NCI-H524 (cell line): ENCODE measurements at regions not wholly inside any gene's neighbourhood (a gene's known extent, or its start where the extent isn't known, plus 50 kb on each side); places are given as distances from the start of the nearest gene placed in this dataset.

Experiments
- DNase-seq, 2 experiments: peaks; one replicate each; lab custom pipeline; 2025; lab: John Stamatoyannopoulos, UW

DNA sequence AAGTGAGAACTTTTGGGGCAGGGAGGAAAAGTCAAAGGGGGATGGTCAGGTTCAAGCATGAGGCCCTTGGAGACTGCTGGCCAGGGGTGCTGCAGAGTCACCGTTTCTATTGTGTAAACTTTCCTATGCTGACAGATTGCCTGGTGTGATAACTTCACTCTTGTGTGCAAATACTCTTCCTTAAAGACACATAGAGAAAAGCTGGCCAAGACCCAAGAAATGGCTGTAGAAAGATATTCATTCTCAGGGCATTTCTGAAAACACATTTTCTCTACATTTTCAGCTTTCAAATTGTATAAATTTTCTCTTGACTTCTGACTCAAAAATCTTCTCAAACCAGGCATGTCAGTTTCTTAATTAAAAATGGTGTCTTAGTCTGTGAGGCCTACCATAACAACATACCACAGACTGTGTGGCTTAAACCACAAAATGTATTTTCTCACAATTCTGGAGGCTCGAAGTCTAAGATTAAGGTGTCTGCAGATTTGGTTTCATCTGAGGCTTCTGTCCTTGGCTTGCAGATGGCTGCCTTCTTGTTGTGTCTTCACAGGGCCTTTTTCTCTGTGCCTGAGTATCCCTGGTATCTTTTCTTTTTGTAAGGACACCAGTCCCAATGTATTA lies 304.5 kb downstream of the KCNRG start:
- DNase-seq, result no peak

DNA sequence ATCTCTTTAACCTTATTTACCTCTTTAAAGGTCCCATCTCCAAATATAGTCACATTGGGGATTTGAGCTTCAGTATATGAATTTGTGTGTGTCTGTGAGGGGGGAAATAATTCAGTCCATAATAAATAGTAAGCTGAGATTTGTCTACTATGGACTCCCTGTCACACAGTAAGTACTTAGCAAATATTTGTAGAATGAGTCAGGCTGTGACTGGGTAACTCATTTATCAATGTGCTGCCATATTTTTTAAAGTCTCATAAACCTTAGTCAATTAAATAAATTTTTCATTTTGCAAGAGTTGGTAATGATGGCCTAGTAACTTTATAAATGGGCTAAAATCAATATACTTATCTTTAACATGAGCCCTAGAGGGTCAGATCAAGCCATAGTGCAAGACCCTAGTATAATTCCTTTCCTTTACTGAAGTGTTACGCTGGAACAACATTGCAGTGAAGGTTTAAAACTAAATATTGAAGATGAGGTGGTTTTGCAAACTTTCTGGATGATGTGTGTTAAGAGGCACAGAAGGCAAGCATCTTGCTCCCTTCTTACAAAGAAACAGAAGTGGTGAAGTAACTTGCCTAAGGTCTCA lies 305.1 kb downstream of the KCNRG start:
- DNase-seq, result no peak

DNA sequence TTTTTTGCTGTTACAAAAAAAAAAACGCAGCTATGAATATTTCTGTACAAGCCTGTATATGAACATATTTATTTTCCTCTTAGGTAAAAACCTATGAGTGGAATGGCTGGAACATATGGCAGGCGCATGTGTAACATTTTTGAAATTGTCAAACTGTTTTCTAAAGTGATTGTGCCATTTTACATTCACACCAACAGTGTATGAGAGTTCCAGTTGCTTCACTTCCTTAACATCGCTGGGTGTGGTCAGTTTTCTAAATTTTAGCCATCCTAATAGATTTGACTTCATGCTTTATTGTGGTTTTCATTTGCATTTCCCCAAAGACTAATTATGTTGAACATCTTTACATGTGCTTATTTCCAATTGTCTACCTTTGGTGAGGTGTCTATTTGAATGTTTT lies 306.8 kb downstream of the KCNRG start:
- DNase-seq, result no peak

DNA sequence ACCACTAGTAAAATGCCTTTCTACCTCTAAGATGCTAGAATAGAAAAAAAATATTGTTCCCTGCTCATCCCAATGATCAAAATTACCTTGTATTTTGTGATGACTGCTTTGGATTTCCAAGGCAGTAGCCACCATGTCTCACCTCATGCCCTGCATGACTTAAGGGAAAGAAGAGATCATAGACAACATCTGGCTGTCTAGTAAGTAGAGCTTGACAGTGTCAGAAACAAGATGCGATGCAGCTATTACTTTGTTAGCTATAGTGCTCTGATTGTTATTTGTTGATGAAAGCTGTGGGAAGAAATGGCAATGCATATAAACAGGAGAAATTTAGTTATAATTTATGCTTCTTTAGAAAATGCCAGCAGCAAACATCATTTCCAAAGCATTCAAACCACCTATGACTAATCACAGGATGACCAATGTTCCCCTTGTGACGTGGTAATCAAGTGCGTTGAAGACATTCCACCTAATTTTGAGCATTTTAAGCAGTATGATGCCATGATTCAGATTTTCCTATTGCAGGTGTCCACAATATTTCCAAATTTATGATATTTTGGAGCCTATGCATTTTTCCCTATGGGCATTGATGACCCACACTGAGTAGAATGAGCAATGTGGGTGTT lies 308.3 kb downstream of the KCNRG start:
- DNase-seq, result no peak

DNA sequence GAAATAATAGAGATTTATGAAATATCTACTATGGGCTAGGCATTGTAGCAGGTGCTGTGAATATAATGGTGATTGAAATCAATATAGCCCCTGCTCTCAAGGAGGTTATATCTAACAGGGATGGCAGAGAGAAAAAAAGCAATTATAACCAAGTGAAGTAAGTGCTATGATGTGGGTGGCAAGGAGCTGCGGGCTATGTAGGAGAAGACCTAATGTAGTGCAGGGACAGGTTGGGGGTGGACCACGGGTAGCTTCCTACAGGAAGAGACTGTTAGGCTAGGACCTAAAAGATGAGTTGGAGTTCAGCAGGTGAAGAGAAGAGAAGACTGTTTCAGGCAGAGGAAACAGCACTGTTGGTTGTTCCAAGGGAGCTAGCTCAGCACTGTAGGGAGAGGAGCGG lies 311.0 kb downstream of the KCNRG start:
- no peak for DNase-seq

DNA sequence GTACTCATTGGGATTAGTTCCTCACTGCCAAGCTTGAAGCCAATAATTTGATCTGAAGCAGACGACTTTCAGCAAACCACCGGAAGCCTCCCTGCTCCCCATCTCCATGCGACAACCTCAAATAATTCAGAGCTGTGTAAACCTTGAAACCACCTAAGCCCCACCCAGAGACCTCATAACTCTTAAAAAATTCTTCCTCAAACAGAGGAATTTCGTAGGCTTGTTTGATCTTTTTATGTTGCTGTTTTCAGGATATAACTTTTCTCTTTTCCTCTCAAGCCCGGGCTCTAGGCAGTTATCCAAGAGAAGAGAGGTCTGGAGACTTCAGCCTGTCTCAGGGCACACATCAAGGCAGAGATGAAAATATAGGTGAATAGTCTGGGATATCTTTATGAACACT lies 311.6 kb downstream of the KCNRG start:
- no peak for DNase-seq

DNA sequence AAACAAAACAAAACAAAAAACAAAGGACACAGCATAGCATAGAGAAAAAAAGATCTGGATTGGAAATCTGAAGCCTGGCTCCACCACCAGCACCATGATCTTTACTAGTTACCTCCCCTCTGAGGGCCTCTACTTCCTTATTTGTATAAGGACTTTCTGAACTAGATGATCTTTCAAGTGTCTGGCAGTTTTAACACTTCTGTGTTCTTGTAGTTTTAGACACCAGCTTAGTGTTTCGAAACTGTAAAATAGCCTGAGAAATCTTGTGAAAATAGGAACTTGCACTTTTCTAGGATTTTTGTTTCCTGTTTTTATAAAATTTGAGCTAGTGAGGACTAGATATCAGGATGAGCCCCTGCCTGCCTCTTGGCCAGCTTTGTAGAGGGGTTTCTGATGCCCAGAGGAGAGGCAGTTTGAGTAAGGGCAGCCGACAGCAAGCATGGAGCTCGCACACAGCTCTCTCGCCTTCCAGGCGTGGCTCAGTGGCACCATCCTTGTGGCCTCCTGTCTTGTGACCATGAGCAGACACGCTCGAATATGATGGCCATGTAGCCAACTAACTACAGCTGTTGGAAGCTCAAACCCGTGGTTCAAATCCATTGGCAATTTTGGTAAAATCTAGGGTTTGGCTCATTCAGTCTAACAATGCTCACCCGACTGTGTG lies 319.0 kb downstream of the KCNRG start:
- no peak for DNase-seq

DNA sequence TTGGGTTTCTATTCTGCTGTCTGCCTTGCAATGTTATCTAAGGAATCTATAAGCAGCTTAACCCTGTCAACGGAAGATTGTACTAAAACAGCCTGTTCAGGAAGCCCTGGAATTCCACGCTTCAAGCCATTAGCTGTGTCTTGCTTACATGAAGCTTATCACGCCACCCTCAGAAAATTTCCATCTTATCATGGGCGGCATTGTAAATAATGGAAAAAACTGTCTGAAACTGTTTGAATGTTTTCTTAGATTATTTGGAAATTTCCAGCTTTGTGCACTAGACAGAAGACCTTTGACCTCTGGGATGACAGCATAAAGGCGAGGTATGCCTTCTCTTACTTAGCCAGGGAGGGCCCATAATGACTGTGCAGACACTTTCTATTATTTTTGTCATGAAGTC lies 319.7 kb downstream of the KCNRG start:
- DNase-seq, result no peak

DNA sequence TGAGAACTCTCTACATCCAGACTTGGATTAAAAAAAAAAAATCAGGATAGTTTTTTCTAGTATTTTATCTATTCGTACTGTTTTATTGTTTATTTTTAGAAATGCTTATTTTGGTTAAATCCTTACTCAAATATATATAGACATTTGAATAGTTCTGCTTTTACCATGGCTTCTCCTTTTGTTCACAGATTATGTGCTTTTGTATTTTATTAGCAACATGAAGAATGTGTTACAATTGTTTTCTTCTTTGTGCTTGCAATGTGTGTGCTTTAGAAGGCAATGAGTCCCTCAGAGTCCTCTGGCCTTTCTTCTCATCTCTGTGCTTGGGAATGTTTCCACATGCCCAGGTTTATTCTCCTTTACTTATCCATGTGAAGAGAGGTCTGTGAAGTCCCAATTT lies 324.0 kb downstream of the KCNRG start:
- no peak for DNase-seq

DNA sequence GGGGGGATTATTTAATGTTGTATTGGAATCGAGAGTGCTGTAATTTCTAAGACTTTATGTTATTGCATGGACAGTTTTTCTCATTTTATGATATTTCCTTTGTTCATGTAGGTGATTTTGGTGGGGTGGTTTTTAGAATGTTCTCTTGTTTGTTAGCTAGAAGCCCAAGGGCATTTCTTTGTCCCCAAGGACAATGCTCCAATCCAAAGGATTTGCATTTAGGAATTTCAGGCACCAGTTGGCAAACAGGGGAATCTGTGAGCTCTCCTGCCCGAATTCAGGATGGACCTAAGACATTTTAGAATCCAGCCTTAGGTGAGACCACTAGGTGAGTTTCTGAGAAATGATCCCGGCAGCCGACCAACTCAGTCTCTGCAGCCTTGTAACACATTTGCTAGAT lies 324.9 kb downstream of the KCNRG start:
- no peak for DNase-seq

DNA sequence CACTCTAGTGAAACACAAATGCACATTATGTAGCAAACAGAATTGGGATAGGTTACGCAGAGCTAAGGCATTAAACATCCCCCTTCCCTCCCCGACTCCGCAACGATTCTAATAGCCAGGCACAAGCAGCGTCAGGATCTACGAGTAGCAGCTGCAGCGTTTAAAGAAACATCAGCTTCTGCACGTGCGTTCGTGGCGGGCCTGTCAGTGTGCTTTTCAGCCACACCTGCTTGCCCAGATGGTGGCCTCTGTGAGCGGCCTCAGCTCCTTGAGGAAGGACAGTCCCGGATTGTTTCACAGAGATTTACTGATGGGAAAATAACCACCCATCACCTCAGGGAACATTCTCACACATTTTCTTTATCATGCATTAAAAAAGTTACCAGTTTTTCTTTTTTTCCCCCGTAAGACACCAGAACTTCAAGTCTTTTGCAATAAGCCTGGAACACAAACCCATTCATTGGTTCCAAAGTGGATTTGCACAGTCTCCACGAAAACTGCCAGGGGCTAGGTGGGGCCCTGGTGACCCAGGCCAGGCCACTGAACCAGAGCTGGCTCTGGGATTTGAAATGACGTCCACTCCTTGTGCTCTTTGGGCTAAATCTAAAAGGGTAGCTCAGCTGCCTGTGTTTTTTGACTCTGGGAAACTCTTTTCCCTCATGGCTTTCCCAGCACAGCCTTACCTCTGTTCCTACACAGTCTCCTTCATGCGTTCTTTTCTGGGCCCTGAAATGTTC lies 325.5 kb downstream of the KCNRG start:
- peak; percentile 73 to 91 for DNase-seq

DNA sequence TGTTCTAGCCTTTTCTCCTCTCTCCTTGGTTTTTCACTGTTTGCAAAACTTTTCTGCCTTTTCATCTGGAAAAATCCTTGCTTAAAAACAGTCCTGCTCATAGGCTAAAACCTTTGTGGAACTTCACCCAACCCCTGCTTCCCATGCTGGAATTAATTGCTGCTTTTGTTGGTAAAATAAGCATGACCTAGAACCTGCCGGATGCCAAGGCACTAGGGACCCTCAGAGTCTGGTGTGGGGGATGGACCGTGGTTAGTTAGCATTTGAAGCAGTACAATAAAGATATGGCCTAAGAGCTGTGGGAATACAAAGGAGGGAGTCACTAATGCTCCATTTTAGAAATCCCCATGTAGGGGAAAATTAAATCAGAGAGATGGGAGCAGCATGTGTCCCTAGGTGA lies 326.3 kb downstream of the KCNRG start:
- no peak for DNase-seq

DNA sequence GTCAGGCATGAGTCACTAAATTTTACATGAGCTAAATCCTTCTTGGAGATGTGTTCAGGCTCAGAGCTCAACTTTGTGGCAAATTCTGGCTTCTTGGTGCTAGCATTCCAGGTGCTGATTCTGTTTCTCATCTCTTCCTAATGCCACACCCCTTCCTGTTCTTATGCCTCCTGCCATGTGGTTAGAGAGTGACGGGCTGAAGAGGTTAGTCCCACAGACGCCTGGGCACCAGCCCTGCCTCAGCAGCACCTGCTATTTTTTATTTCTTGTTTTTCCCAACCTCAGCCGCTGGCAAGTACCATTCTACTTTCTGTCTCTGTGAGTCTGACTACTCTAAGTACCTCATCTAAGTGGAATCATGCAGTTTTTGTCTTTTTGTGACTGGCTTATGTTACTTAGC lies 329.5 kb downstream of the KCNRG start:
- DNase-seq, result no peak

DNA sequence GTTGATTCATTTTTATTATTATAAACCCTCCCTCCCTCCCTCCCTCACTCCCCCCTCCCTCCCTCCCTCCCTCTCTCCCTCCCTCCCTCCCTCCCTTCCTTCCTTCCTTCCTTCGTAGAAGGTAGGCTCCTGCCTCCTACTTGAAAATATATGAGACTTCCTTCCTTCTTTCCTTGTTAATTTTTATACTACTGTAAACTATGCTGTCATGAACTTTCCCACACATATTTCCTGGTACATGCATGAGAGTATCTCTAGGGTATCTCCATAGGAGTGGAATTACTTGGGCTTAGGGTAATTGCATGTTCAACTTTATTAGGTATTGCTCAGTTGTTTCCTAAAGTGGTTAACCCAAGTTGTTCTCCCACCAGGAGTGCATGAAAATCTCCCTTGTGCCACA lies 330.6 kb downstream of the KCNRG start:
- DNase-seq, result no peak

DNA sequence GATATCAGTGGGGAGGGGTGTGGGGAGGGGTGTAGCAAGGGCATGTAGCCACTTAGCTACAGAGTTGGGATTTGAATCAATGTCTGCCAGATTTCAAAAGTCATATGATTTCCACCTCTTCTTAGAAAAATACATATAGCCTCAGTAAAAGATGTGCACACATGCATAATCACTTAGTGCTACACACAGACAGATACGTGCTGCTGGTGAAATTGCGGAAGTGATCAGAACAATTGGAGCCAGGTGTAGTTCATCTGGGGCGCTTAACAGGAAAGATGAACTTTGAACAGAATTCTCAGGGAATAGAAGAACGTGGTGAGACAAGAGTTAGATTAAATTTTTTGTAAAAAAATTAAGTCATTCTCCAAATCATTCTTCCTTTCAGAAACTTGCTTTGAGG lies 333.1 kb downstream of the KCNRG start:
- no peak for DNase-seq

DNA sequence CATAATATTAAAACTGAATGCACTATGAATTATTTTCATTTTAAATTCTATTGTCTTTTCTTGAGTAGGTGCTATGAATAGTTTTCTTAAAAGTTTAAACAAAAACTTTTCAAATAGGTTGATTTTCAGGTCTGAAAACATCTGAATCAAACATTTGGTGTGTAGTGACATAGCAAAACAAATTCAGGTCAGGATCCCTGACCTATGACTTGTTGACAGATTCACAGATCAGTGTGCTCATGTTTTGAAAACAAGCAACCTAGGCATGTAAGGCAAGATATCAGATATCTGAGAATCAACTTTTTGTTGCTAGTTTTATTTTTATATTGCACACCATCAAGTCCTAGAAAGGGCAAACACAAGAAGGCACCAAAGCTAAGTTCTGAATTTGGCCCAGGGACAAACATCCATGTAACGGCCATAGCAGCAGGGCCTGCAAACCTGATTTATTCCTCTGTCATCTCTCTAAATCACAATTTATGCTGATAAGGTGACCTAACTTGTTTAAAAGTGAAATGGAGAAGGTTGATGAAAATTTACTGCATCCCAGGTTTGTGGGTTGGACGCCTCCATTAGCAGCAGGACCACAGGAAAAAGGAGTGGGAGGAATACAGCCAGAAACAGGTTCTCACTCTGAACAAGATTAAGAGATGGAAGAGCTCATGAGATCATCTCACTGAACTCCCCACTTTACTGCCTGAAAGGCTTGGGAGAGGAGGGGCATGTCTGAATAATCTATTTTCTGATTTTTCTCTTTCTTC lies 337.7 kb downstream of the KCNRG start:
- no peak for DNase-seq

DNA sequence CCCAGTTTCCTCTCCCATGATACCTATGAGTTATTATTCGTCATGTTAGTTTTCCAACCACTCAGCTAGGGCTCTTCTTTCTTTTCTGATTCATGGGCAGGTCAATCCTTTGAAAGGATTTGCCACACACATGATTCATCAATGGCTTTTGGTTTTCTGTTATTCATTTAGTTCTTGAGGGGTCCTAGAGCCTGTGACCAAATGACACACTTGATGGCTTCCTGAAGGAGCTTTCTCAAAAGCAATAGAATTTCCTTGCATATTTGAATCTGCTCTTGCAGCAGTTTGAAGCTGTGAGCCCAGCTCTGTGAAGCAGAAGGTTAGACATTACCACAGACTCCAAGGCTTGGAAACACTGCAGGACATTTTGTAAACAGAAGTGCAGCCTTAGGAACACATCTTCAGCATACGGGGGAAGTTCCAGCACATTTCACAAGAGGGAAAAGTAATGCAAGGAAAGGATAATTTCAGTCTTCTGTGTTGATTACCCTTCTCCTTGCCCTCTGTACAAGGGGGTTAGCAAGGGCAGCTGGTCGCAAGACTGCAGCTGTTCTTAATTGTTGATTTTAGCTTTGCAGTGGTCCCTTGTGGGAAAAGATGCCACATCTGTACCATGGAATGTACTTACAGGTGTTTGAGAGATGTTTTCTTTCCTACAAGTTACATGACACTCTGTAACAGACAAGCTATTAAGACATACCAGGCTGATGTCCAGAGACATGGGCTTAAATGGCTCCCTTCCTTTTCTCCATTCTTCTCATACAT lies 338.6 kb downstream of the KCNRG start:
- DNase-seq, result no peak

DNA sequence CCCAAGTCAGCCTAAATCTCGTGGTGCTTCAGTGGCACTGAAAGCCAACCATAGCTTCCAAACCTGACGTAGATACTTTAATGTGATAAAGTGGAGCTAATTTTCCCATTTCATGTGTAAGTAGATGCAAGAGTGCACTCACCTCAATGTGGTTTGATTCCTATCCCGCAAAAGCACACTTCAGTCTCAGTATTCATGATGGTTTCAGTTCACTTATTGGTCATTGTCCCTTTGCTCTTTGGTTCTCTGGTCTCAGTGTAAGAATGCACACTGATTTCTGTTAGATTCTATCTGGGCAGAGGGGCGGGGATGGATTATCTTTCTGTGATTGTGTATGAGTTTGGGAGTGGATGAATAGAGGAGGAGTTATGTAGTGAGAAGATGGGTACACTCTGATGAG lies 340.6 kb downstream of the KCNRG start:
- DNase-seq, result no peak

DNA sequence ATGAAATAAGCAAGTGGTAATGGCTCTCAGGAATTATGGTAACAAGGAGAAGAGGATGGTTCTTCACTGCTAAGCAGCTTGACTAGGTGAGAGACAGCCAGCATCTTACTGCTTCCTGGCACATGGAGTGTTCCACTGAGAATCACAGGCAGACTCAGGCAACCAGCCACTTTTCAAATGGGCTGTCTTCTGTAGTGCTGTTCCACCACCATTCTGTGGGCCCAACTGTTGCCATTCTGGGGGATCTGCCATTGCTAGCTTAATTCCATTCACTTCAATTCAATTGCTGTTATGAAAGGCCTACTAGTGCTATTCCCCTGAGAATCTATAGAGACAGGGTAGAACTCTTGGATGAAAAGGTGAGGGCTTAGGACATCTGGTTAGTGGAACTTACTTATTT lies 341.9 kb downstream of the KCNRG start:
- DNase-seq, result no peak

DNA sequence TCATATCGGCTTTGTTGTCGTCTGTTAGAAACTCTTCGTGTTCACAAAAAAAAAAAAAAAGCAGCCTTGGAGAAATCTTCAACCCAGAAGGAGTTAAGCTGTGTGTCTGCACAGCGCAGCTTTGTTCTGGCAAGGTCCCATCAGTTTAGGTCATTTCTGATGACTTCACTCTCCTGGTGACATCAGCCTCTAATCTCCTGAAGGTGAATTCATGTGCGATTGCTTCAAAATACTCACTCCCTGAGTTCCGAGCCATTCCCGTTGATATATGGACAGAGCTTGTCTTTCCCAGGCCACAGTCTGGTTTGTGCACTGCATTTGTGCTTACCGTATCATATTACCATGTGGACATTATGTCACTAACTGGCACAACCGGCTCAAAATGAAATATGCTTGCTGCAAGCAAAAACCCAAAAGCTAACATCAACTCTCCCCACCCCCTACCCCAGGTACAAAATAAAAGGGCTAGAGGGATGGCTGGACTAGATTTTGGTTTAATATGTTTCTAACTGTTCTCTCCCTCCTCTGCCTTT lies 342.4 kb downstream of the KCNRG start:
- peak in 1 of 2 experiments; percentile 28 for DNase-seq
